ENCODE measurements at regions not wholly inside any gene's neighbourhood (a gene's known extent, or its start where the extent isn't known, plus 50 kb on each side); places are given as distances from the start of the nearest gene placed in this dataset.

GRCh38 chr15:38021259-38021658, 86.8 kb downstream of the TMCO5A start:
- no peak for TF ChIP-seq SMC3 (IDR thresholded peaks at IDR 0.05; ENCODE audit: low read depth, low read length)
- no peak for TF ChIP-seq CTCF (IDR thresholded peaks at IDR 0.05)

Measured in SK-N-SH (cell line).